ENCODE measurements at regions not wholly inside any gene's neighbourhood (a gene's known extent, or its start where the extent isn't known, plus 50 kb on each side); places are given as distances from the start of the nearest gene placed in this dataset.
A peak's percentile ranks its signal among the peaks of the same experiment; 100 is the strongest.
"Not testable (repeated sequence)": the region's sequence is repeated elsewhere in the genome, so short reads cannot be mapped to it uniquely, and the experiment has no call there.

GRCh38 chr5:34420191-34420590 is 235.9 kb upstream of the RAI14 start:
- not testable (repeated sequence) for DNase-seq (ENCODE audit: low read depth in 4 of 4, low spot score in 2 of 4)

- DNase-seq (ENCODE audit: low read depth in 4 of 4, low spot score in 2 of 4): no peak
Observed at GRCh38 chr5:34436761-34437501, 219.2 kb upstream of the RAI14 start.

DNA sequence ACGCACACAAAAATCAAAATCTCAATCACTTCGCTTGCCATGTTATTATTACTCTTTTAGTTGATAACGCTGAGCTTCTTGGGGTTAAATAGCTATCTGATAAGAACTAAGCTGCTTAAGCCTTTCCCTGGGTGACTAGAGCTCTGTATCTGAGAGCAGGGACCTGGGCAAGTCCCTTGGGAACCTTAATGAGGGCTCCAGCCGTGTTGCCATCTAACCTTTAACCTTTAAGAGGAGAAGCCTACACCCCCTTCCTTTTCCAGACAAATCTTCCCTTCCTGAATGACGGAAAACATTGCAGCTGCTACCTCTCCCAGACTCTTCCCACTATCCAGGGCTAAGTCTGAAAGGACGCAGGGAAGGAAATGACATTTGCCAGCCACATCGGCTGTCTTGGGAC is 216.5 kb upstream of the RAI14 start:
- no peak for DNase-seq (ENCODE audit: low read depth in 4 of 4, low spot score in 2 of 4)

DNA sequence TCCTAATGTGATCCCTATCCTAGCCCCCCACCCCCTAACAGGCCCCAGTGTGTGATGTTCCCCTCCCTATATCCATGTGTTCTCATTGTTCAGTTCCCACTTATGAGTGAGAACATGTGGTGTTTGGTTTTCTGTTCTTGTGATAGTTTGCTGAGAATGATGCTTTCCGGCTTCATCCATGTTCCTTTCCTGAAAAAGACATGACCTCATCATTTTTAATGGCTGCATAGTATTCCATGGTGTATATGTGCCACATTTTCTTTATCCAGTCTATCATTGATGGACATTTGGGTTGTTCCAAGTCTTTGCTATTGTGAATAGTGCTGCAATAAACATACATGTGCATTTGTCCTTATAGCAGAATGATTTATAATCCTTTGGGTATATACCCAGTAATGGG is 214.4 kb upstream of the RAI14 start:
- not testable (repeated sequence) for DNase-seq (ENCODE audit: low read depth in 4 of 4, low spot score in 2 of 4)

DNA sequence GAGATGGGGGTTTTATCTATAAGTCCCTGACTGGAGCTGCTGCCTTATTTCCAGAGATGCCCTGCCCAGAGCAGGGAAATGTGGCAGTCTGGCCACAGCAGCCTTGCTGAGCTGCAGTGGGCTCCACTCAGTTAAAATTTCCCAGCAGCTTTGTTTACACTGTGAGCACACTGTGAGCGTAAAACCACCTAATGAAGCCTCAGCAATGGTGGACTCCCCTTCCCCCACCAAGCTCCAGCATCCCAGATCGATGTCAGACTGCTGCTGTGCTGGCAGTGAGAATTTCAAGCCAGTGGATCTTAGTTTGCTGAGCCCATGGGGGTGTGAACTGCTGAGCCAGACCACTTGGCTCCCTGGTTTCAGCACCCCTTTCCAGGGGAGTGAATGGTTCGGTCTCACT is 208.7 kb upstream of the RAI14 start:
- DNase-seq (ENCODE audit: low read depth in 4 of 4, low spot score in 2 of 4): no peak

DNA sequence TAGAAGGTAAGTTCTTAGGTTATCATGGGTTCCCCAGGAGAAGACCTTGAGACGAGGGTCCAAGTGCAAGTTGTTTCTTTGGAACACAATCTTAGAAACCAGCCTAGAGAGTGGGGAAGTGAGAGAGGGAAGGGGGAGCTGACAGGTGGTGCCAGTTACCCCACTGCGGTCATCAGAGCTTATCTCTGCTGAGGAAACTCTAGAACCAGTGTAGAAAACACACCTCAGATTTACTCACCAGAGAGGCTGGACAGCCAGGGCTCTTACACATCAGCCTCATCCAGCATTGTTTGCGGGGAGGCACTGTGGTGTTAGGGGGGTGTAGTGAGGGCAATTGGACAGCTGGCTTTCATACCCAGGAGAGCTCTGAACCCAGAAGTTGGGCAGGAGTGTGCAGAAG is 206.5 kb upstream of the RAI14 start:
- no peak for DNase-seq (ENCODE audit: low read depth in 4 of 4, low spot score in 2 of 4)

DNA sequence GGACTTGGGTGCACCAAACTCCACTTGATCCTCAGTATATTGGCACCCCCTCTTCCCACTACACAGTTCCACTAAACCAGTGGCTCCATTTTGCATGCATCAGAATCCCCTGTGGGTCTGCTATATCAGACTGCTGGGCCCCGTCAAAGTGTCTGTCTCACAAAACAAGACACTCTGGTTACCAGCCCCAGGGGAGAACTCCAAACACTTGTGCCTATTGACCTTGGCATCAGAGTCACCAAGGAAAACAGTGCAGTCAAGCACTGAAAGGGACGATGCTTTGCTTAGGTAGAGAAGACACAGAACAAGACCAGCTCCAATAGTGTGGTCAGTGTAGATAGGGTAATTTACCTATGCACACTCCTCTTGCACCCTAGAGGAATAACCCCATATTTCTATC is 205.8 kb upstream of the RAI14 start:
- DNase-seq (ENCODE audit: low read depth in 4 of 4, low spot score in 2 of 4): no peak

- DNase-seq (ENCODE audit: low read depth in 4 of 4, low spot score in 2 of 4): peak in 1 of 4 donors; percentile 12
Observed at GRCh38 chr5:34452170-34452828, 203.8 kb upstream of the RAI14 start.

DNA sequence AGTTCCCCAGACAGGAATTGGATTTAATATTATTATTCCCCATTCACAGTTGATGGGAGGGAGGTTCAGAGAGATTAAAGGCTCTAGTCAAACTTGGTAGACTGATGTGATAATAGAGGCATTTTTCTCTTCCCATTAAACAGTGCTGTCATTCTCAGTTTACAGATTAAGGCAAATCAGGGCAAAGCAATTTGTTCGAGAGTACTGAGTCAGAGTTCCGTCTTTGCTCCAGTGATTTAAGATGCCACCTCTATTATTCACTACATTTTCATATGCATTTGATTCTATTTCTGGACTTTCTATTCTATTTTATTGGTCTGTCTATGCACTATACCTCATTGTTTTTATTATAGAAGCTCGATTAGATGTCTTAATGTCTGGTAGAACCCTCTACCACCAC is 201.0 kb upstream of the RAI14 start:
- DNase-seq (ENCODE audit: low read depth in 4 of 4, low spot score in 2 of 4): no peak

DNA sequence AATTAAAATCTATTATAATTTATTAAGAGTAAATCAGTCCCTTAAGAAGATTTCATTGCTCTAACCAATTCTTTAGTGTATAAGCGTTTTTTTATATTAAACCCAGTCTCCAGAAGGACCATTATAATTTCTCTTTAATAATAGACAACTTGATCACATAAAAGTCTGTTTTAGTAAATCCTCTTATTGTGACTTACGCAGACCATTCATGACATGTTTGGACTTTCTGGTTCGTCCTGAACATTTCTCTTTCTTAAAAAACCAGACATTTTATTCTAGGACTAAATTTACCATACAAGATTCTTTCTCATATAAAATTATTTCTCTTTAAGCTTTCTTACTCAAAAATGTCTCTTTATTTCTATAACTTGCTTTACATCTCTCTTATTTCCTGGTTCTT is 196.2 kb upstream of the RAI14 start:
- DNase-seq (ENCODE audit: low read depth in 4 of 4, low spot score in 2 of 4): no peak

DNA sequence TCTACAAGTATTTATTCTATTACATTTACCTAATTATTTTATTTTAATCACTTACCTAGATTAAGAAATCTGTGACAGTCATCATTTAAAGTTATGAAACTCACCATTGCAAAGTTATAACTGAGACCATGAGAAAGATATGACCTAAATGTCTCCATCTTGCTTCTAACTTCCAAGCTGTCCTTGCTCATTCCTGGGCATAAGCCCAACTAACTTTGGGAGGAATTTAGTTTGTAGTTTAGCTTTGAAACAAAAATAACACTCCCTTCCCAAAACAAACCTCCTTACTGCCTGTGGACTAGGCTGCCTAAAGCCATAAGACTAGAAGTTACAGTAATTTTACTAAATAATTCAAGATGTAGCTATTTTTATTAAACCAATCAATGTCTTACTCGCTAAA is 195.6 kb upstream of the RAI14 start:
- no peak for DNase-seq (ENCODE audit: low read depth in 4 of 4, low spot score in 2 of 4)

- no peak for DNase-seq (ENCODE audit: low read depth in 4 of 4, low spot score in 2 of 4)
Observed at GRCh38 chr5:34464829-34465228, 191.3 kb upstream of the RAI14 start.

DNA sequence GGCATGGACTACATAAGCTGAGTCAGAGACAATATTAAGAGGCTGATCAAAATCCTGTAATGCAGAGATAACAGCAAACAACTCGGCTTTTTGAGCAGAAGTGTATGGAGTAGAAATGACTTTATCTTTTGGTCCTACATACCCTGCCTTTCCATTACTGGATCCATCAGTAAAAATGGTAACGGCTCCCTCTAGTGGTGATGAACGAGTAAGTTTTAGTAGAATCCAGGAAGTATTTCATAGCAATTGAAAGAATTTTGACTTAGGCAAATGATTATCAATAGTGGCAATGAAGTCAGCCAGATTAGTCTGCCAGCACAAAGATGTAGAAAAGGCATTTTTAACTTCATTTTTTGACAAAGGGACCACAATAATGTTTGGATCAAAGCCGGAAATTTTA is 190.8 kb upstream of the RAI14 start:
- peak in 1 of 4 donors; percentile 28 for DNase-seq (ENCODE audit: low read depth in 4 of 4, low spot score in 2 of 4)

- not testable (repeated sequence) for DNase-seq (ENCODE audit: low read depth in 4 of 4, low spot score in 2 of 4)
Observed at GRCh38 chr5:34466519-34467388, 189.4 kb upstream of the RAI14 start.

- no peak for DNase-seq (ENCODE audit: low read depth in 4 of 4, low spot score in 2 of 4)
Observed at GRCh38 chr5:34467436-34467835, 188.7 kb upstream of the RAI14 start.

DNA sequence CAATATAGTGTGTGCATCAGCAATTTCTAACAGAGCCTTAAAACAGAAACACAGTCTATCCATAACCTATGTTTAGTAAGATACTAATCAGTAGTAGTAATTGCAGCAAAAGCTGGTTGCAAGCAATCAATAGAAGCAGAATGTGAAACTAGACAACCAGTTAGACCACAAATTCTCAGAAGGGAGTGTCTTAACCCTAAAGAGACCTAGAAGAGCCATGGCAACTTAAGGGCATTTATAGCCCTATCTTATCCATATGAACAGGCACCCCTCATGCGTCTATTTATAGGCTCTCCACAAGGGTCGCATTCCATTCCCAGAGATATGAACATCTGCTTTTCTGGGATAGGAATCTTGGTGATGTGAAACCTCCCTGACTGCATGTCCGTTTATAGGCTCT is 188.1 kb upstream of the RAI14 start:
- not testable (repeated sequence) for DNase-seq (ENCODE audit: low read depth in 4 of 4, low spot score in 2 of 4)

GRCh38 chr5:34469971-34470370 is 186.2 kb upstream of the RAI14 start:
- DNase-seq (ENCODE audit: low read depth in 4 of 4, low spot score in 2 of 4): no peak

- DNase-seq (ENCODE audit: low read depth in 4 of 4, low spot score in 2 of 4): no peak
Observed at GRCh38 chr5:34474573-34475021, 181.5 kb upstream of the RAI14 start.

- DNase-seq (ENCODE audit: low read depth in 4 of 4, low spot score in 2 of 4): no peak
Observed at GRCh38 chr5:34475249-34475966, 180.7 kb upstream of the RAI14 start.

- DNase-seq (ENCODE audit: low read depth in 4 of 4, low spot score in 2 of 4): no peak
Observed at GRCh38 chr5:34476941-34477565, 179.1 kb upstream of the RAI14 start.

Data from left renal cortex interstitium (tissue), 4 donors.